Cardiac muscle cell (in vitro differentiated cells and primary cell): ENCODE measurements at regions not wholly inside any gene's neighbourhood (a gene's known extent, or its start where the extent isn't known, plus 50 kb on each side); places are given as distances from the start of the nearest gene placed in this dataset.
A peak's percentile ranks its signal among the peaks of the same experiment; 100 is the strongest.

Experiments used
- DNase-seq, 2 donors: peaks; one replicate each; pipeline versions ENCODE4 v3.0.0 to v3.0.0-alpha.2; 2010 to 2017; ENCODE audit warnings: low read depth in 1 of 2, low spot score in 1 of 2
- H3K27ac ChIP-seq: fragments of 200-600 bp; sonication (generic); 2 replicates; pipeline ENCODE4 v1.5.1; 2016
- H3K27me3 ChIP-seq: fragments of 200-600 bp; sonication (generic); 2 replicates; pipeline ENCODE4 v1.6.0; 2016; ENCODE audit warnings: control low read depth
- H3K36me3 ChIP-seq: fragments of 200-600 bp; sonication (generic); 2 replicates; pipeline ENCODE4 v1.5.1; 2016; ENCODE audit warnings: control low read depth
- H3K4me1 ChIP-seq: fragments of 200-600 bp; sonication (generic); 2 replicates; pipeline ENCODE4 v1.8.1; 2017; ENCODE audit warnings: low read depth, mild to moderate bottlenecking, mixed run types
- H3K4me3 ChIP-seq: fragments of 200-600 bp; sonication (generic); 2 replicates; pipeline ENCODE4 v1.5.1; 2016; ENCODE audit warnings: mild to moderate bottlenecking
- H3K9me3 ChIP-seq: fragments of 200-600 bp; sonication (generic); 2 replicates; pipeline ENCODE4 v1.5.1; 2017; ENCODE audit warnings: low read depth, mild to moderate bottlenecking, control low read depth
- CTCF ChIP-seq: IDR thresholded peaks from 2 replicates; pipeline ENCODE4 v1.5.1; 2012; ENCODE audit warnings: low read depth, mild to moderate bottlenecking, low read length

GRCh38 chr14:100981809-100982208, 78.3 kb upstream of the RTL1 start:
- no peak for TF ChIP-seq CTCF
- H3K4me1 ChIP-seq, result no peaks in the 10 kb centered on the region
- no peaks in the 10 kb centered on the region for H3K27me3 ChIP-seq
- no peaks in the 10 kb centered on the region for H3K36me3 ChIP-seq
- peaks cover 3% of the 10 kb centered on the region for H3K9me3 ChIP-seq
- peak in 1 of 2 donors; percentile 5 for DNase-seq
- no peak overlapping the region for H3K27ac ChIP-seq
- H3K4me3 ChIP-seq, result no peak overlapping the region

- H3K4me1 ChIP-seq, result no peaks in the 10 kb centered on the region
- no peaks in the 10 kb centered on the region for H3K36me3 ChIP-seq
- H3K27me3 ChIP-seq, result no peaks in the 10 kb centered on the region
- no peak for TF ChIP-seq CTCF
- DNase-seq, result no peak
- H3K9me3 ChIP-seq, result peaks cover 3% of the 10 kb centered on the region
- no peak overlapping the region for H3K4me3 ChIP-seq
- H3K27ac ChIP-seq, result no peak overlapping the region
Measured at GRCh38 chr14:100982353-100982752, 78.8 kb upstream of the RTL1 start.

- Histone ChIP-seq H3K36me3 (no peaks in the 10 kb centered on the region), H3K4me3 (no peak overlapping the region), H3K27me3 (no peaks in the 10 kb centered on the region), H3K27ac (no peak overlapping the region), H3K9me3 (peaks cover 3% of the 10 kb centered on the region), H3K4me1 (no peaks in the 10 kb centered on the region)
- TF ChIP-seq CTCF, result no peak
- no peak for DNase-seq
Measured at GRCh38 chr14:100982762-100983161, 79.2 kb upstream of the RTL1 start.

- no peak overlapping the region for H3K4me3 ChIP-seq
- no peak for DNase-seq
- no peak overlapping the region for H3K27ac ChIP-seq
- H3K4me1 ChIP-seq, result no peaks in the 10 kb centered on the region
- H3K9me3 ChIP-seq, result peaks cover 3% of the 10 kb centered on the region
- no peaks in the 10 kb centered on the region for H3K36me3 ChIP-seq
- TF ChIP-seq CTCF, result no peak
- no peaks in the 10 kb centered on the region for H3K27me3 ChIP-seq
Measured at GRCh38 chr14:100983710-100984109, 80.2 kb upstream of the RTL1 start.

GRCh38 chr14:100988011-100988410, 84.5 kb upstream of the RTL1 start:
- no peaks in the 10 kb centered on the region for H3K4me1 ChIP-seq
- H3K4me3 ChIP-seq, result no peak overlapping the region
- no peaks in the 10 kb centered on the region for H3K36me3 ChIP-seq
- no peak overlapping the region for H3K27ac ChIP-seq
- H3K27me3 ChIP-seq, result no peaks in the 10 kb centered on the region
- peaks cover 3% of the 10 kb centered on the region for H3K9me3 ChIP-seq
- DNase-seq, result no peak
- TF ChIP-seq CTCF, result no peak

GRCh38 chr14:100988411-100988900, 84.9 kb upstream of the RTL1 start:
- H3K4me3 ChIP-seq, result no peak overlapping the region
- no peak for TF ChIP-seq CTCF
- no peak overlapping the region for H3K27ac ChIP-seq
- DNase-seq, result no peak
- peaks cover 3% of the 10 kb centered on the region for H3K9me3 ChIP-seq
- H3K27me3 ChIP-seq, result no peaks in the 10 kb centered on the region
- no peaks in the 10 kb centered on the region for H3K4me1 ChIP-seq
- H3K36me3 ChIP-seq, result no peaks in the 10 kb centered on the region
